ENCODE measurements at regions not wholly inside any gene's neighbourhood (a gene's known extent, or its start where the extent isn't known, plus 50 kb on each side); places are given as distances from the start of the nearest gene placed in this dataset.

GRCh38 chr4:152138451-152138850, 377.6 kb upstream of the GATB start:
- TF ChIP-seq POLR2AphosphoS5 (IDR thresholded peaks at IDR 0.05) (no peak), CTCF (IDR thresholded peaks at IDR 0.05) (no peak), POLR2A (IDR thresholded peaks at IDR 0.05) (no peak)
